Ishikawa (cell line): ENCODE measurements at regions not wholly inside any gene's neighbourhood (a gene's known extent, or its start where the extent isn't known, plus 50 kb on each side); places are given as distances from the start of the nearest gene placed in this dataset.

Experiments
- CEBPB ChIP-seq: IDR thresholded peaks from 2 replicates; pipeline ENCODE4 v1.6.1; 2012
- CREB1 ChIP-seq: IDR thresholded peaks from 2 replicates; pipeline ENCODE4 v1.6.1; 2012; ENCODE audit warnings: low read depth
- EGR1 ChIP-seq: IDR thresholded peaks from 2 replicates; pipeline ENCODE4 v1.6.1; 2012
- EP300 ChIP-seq: IDR thresholded peaks from 2 replicates; pipeline ENCODE4 v1.6.1; 2012; ENCODE audit warnings: borderline replicate concordance
- FOXM1 ChIP-seq: IDR thresholded peaks from 2 replicates; pipeline ENCODE4 v1.6.1; 2012; ENCODE audit warnings: low read depth, borderline replicate concordance
- NFIC ChIP-seq: IDR thresholded peaks from 2 replicates; pipeline ENCODE4 v1.6.1; 2012
- RAD21 ChIP-seq: IDR thresholded peaks from 2 replicates; pipeline ENCODE4 v1.6.1; 2012; ENCODE audit warnings: low read depth
- TAF1 ChIP-seq: IDR thresholded peaks from 2 replicates; pipeline ENCODE4 v1.6.1; 2012; ENCODE audit warnings: low read depth, mild to moderate bottlenecking
- TCF12 ChIP-seq: IDR thresholded peaks from 2 replicates; pipeline ENCODE4 v1.6.1; 2012; ENCODE audit warnings: low read depth
- TEAD4 ChIP-seq: IDR thresholded peaks from 2 replicates; pipeline ENCODE4 v1.6.1; 2012
- USF1 ChIP-seq: IDR thresholded peaks from 2 replicates; pipeline ENCODE4 v1.6.1; 2012
- YY1 ChIP-seq: IDR thresholded peaks from 2 replicates; pipeline ENCODE4 v1.6.1; 2012; ENCODE audit warnings: low read depth
- ZBTB7A ChIP-seq: IDR thresholded peaks from 2 replicates; pipeline ENCODE4 v1.6.1; 2012; ENCODE audit warnings: low read depth
- TF ChIP-seq, protein P1 (sequence below): IDR thresholded peaks from 2 replicates; pipeline ENCODE4 v1.6.1; 2012; ENCODE audit warnings: low read depth, mild to moderate bottlenecking
- TF ChIP-seq, protein P2 (sequence below): IDR thresholded peaks from 2 replicates; pipeline ENCODE4 v1.6.1; 2012

GRCh38 chr10:15436696-15437095, 65.6 kb upstream of the FAM171A1 start:
- TF ChIP-seq CEBPB (no peak), YY1 (no peak), EP300 (no peak), NFIC (no peak)
- TF ChIP-seq, protein P1, sequence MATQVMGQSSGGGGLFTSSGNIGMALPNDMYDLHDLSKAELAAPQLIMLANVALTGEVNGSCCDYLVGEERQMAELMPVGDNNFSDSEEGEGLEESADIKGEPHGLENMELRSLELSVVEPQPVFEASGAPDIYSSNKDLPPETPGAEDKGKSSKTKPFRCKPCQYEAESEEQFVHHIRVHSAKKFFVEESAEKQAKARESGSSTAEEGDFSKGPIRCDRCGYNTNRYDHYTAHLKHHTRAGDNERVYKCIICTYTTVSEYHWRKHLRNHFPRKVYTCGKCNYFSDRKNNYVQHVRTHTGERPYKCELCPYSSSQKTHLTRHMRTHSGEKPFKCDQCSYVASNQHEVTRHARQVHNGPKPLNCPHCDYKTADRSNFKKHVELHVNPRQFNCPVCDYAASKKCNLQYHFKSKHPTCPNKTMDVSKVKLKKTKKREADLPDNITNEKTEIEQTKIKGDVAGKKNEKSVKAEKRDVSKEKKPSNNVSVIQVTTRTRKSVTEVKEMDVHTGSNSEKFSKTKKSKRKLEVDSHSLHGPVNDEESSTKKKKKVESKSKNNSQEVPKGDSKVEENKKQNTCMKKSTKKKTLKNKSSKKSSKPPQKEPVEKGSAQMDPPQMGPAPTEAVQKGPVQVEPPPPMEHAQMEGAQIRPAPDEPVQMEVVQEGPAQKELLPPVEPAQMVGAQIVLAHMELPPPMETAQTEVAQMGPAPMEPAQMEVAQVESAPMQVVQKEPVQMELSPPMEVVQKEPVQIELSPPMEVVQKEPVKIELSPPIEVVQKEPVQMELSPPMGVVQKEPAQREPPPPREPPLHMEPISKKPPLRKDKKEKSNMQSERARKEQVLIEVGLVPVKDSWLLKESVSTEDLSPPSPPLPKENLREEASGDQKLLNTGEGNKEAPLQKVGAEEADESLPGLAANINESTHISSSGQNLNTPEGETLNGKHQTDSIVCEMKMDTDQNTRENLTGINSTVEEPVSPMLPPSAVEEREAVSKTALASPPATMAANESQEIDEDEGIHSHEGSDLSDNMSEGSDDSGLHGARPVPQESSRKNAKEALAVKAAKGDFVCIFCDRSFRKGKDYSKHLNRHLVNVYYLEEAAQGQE = no peak
- TF ChIP-seq, protein P2, sequence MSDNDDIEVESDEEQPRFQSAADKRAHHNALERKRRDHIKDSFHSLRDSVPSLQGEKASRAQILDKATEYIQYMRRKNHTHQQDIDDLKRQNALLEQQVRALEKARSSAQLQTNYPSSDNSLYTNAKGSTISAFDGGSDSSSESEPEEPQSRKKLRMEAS = no peak

DNA sequence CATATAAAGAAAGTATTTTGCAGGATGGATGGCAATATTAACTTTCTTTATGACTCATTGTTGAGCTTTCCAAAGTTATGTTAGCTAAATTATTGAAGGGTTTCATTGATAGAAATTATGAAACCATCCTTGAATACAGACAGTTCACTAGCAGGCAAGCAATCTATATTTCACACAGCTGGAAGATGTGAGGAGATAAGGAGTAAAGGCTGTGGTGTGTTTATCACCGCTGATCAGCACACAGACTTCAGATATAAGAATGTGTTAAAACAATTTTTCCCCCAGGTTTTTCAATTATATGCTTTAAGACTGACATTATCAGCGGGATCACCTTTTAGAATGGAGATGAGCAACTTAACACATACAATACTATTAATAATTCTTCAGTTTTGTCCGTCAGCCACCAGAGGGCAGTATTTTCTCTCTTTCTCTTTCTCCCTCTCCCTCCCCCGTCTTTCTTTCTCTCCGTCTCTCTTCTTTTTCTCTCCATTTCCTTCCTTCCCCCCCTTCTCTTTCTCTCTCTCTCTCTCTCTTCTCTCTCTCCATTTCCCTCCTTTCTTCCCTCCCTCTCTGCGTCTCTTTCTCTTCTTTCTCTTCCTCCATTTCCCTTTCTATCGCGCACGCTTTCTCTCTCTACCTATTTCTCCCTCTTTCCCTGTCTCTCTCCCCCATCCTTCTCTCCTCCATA, 62.9 kb upstream of the FAM171A1 start:
- TF ChIP-seq, protein P1 = no peak
- TF ChIP-seq RAD21 (peak; percentile 61), FOXM1 (no peak)

GRCh38 chr10:15432266-15432665, 61.2 kb upstream of the FAM171A1 start:
- no peak for TF ChIP-seq RAD21
- TF ChIP-seq TCF12 = no peak
- no peak for TF ChIP-seq ZBTB7A
- no peak for TF ChIP-seq CREB1

GRCh38 chr10:15430969-15431771, 60.1 kb upstream of the FAM171A1 start:
- no peak for TF ChIP-seq CREB1
- TF ChIP-seq ZBTB7A = no peak
- TF ChIP-seq CEBPB = no peak
- TF ChIP-seq NFIC = no peak
- TF ChIP-seq EP300 = no peak
- TF ChIP-seq, protein P2 = no peak
- no peak for TF ChIP-seq TCF12
- TF ChIP-seq, protein P1 = no peak
- no peak for TF ChIP-seq EGR1
- TF ChIP-seq FOXM1 = no peak
- TF ChIP-seq YY1 = no peak

GRCh38 chr10:15428681-15429080, 57.6 kb upstream of the FAM171A1 start:
- TF ChIP-seq, protein P1 = no peak
- no peak for TF ChIP-seq CREB1
- no peak for TF ChIP-seq EGR1
- no peak for TF ChIP-seq NFIC
- TF ChIP-seq, protein P2 = no peak
- no peak for TF ChIP-seq EP300
- no peak for TF ChIP-seq TAF1
- no peak for TF ChIP-seq TCF12
- TF ChIP-seq FOXM1 = no peak
- no peak for TF ChIP-seq RAD21
- TF ChIP-seq YY1 = no peak
- TF ChIP-seq TEAD4 = no peak
- TF ChIP-seq USF1 = no peak
- no peak for TF ChIP-seq ZBTB7A
- TF ChIP-seq CEBPB = no peak
